Smooth muscle cell (in vitro differentiated cells): ENCODE measurements at regions not wholly inside any gene's neighbourhood (a gene's known extent, or its start where the extent isn't known, plus 50 kb on each side); places are given as distances from the start of the nearest gene placed in this dataset.

Source experiments
- DNase-seq: peaks from one replicate; lab custom pipeline; 2025; ENCODE audit not compliant: unreplicated experiment; lab: John Stamatoyannopoulos, UW
- H2AFZ ChIP-seq: fragments of 200-600 bp; sonication (generic); 2 replicates; pipeline ENCODE4 v1.6.0; 2016; ENCODE audit warnings: antibody characterized with exemption, low read depth, mild to moderate bottlenecking
- H3F3A ChIP-seq: fragments of 200-600 bp; sonication (generic); 2 replicates; pipeline ENCODE4 v1.6.0; 2017; ENCODE audit warnings: antibody characterized with exemption, low read depth
- H3K27ac ChIP-seq: fragments of 200-600 bp; sonication (generic); 2 replicates; pipeline ENCODE4 v1.5.1; 2016; ENCODE audit warnings: low read depth, mild to moderate bottlenecking
- H3K27me3 ChIP-seq: fragments of 200-600 bp; sonication (generic); 2 replicates; pipeline ENCODE4 v1.6.1; 2016; ENCODE audit warnings: low read depth, mild to moderate bottlenecking
- H3K36me3 ChIP-seq: fragments of 200-600 bp; sonication (generic); 2 replicates; pipeline ENCODE4 v1.5.1; 2016; ENCODE audit warnings: low read depth
- H3K4me1 ChIP-seq: fragments of 200-600 bp; sonication (generic); 2 replicates; pipeline ENCODE4 v1.5.1; 2016; ENCODE audit warnings: low read depth
- H3K4me2 ChIP-seq: fragments of 200-600 bp; sonication (generic); 2 replicates; pipeline ENCODE4 v1.6.0; 2016; ENCODE audit warnings: mild to moderate bottlenecking
- H3K4me3 ChIP-seq: fragments of 200-600 bp; sonication (generic); 2 replicates; pipeline ENCODE4 v1.5.1; 2016; ENCODE audit warnings: mild to moderate bottlenecking
- H3K79me2 ChIP-seq: fragments of 200-600 bp; sonication (generic); 2 replicates; pipeline ENCODE4 v1.6.0; 2016; ENCODE audit warnings: low read depth, mild to moderate bottlenecking
- H3K9ac ChIP-seq: fragments of 200-600 bp; sonication (generic); 2 replicates; pipeline ENCODE4 v1.6.0; 2016; ENCODE audit warnings: low read depth
- H3K9me3 ChIP-seq: fragments of 200-600 bp; sonication (generic); replicated peaks from 2 replicates; pipeline ENCODE4 v1.5.1; 2016; ENCODE audit warnings: low read depth
- H4K20me1 ChIP-seq: fragments of 200-600 bp; sonication (generic); 2 replicates; pipeline ENCODE4 v1.6.0; 2016; ENCODE audit warnings: low read depth
- WGBS: methylation state at CpG from one replicate; pipeline ENCODE4 v1.1.7; 2016; ENCODE audit warnings: low lambda C conversion rate; 5-methylcytosine and 5-hydroxymethylcytosine counted together
- TF ChIP-seq, protein P1 (sequence below): fragments of 200-600 bp; sonication (generic); IDR thresholded peaks from 2 replicates; pipeline ENCODE4 v1.5.1; 2017; ENCODE audit warnings: borderline replicate concordance, mild to moderate bottlenecking, antibody characterized with exemption; ENCODE audit not compliant: insufficient read depth, poor library complexity, severe bottlenecking

DNA sequence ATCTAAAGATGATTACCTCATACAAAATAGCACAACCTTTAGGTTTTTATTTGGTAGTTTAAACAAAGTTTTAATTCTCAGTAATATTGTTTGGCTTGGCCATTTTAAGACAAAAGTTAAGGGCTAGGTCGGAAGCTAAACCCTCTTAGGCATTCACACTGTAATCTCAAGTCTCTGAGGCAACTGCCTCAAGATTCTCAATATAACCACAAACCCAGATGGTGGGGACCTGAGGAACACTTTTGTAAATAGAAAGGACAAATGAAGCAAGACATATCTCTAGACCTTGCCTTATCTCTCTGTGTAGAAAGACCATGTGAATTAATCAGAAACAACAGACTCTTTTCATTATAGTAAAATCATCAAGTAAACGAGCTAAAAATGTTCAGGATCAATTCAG, 500.2 kb upstream of the CDH6 start:
- no peak overlapping the region for H3K4me3 ChIP-seq
- peak overlapping the region; percentile 43 for H2AFZ ChIP-seq
- H3K4me2 ChIP-seq = no peak overlapping the region
- no peaks in the 10 kb centered on the region for H4K20me1 ChIP-seq
- H3K27me3 ChIP-seq = no peaks in the 10 kb centered on the region
- no peaks in the 10 kb centered on the region for H3K4me1 ChIP-seq
- H3K36me3 ChIP-seq = no peaks in the 10 kb centered on the region
- no peak overlapping the region for H3K9ac ChIP-seq
- H3K9me3 ChIP-seq = no peaks in the 10 kb centered on the region
- 72% methylated on average over 2 of the region's 2 CpGs for WGBS
- no peak for DNase-seq
- H3F3A ChIP-seq = no peaks in the 10 kb centered on the region
- TF ChIP-seq, protein P1, sequence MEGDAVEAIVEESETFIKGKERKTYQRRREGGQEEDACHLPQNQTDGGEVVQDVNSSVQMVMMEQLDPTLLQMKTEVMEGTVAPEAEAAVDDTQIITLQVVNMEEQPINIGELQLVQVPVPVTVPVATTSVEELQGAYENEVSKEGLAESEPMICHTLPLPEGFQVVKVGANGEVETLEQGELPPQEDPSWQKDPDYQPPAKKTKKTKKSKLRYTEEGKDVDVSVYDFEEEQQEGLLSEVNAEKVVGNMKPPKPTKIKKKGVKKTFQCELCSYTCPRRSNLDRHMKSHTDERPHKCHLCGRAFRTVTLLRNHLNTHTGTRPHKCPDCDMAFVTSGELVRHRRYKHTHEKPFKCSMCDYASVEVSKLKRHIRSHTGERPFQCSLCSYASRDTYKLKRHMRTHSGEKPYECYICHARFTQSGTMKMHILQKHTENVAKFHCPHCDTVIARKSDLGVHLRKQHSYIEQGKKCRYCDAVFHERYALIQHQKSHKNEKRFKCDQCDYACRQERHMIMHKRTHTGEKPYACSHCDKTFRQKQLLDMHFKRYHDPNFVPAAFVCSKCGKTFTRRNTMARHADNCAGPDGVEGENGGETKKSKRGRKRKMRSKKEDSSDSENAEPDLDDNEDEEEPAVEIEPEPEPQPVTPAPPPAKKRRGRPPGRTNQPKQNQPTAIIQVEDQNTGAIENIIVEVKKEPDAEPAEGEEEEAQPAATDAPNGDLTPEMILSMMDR = no peak
- H3K27ac ChIP-seq = no peak overlapping the region
- no peaks in the 10 kb centered on the region for H3K79me2 ChIP-seq

GRCh38 chr5:30690931-30691330, 502.6 kb upstream of the CDH6 start:
- no peaks in the 10 kb centered on the region for H3F3A ChIP-seq
- DNase-seq = no peak
- no peaks in the 10 kb centered on the region for H3K36me3 ChIP-seq
- H3K4me1 ChIP-seq = no peaks in the 10 kb centered on the region
- no peaks in the 10 kb centered on the region for H3K27me3 ChIP-seq
- 89% methylated on average over 8 of the region's 8 CpGs for WGBS
- TF ChIP-seq, protein P1 = no peak
- no peaks in the 10 kb centered on the region for H4K20me1 ChIP-seq
- H3K4me2 ChIP-seq = no peak overlapping the region
- H3K9ac ChIP-seq = no peak overlapping the region
- H3K79me2 ChIP-seq = no peaks in the 10 kb centered on the region
- H3K4me3 ChIP-seq = no peak overlapping the region
- no peak overlapping the region for H3K27ac ChIP-seq
- no peaks in the 10 kb centered on the region for H3K9me3 ChIP-seq
- no peak overlapping the region for H2AFZ ChIP-seq

GRCh38 chr5:30687461-30687860, 506.0 kb upstream of the CDH6 start:
- H3K79me2 ChIP-seq = no peaks in the 10 kb centered on the region
- H3K9ac ChIP-seq = no peak overlapping the region
- no peak overlapping the region for H3K4me3 ChIP-seq
- H3K9me3 ChIP-seq = no peaks in the 10 kb centered on the region
- H3K4me2 ChIP-seq = no peak overlapping the region
- H3K27me3 ChIP-seq = no peaks in the 10 kb centered on the region
- WGBS = 87% methylated on average over 5 of the region's 5 CpGs
- TF ChIP-seq, protein P1 = no peak
- no peaks in the 10 kb centered on the region for H3K36me3 ChIP-seq
- no peak for DNase-seq
- H3K27ac ChIP-seq = no peak overlapping the region
- no peaks in the 10 kb centered on the region for H4K20me1 ChIP-seq
- H3F3A ChIP-seq = no peaks in the 10 kb centered on the region
- no peak overlapping the region for H2AFZ ChIP-seq
- no peaks in the 10 kb centered on the region for H3K4me1 ChIP-seq

- no peak for DNase-seq
- TF ChIP-seq, protein P1 = no peak
- no peak overlapping the region for H3K4me3 ChIP-seq
- H3K9me3 ChIP-seq = no peaks in the 10 kb centered on the region
- H3K36me3 ChIP-seq = no peaks in the 10 kb centered on the region
- no peaks in the 10 kb centered on the region for H3K4me1 ChIP-seq
- 77% methylated on average over 2 of the region's 2 CpGs for WGBS
- no peak overlapping the region for H3K27ac ChIP-seq
- H3K27me3 ChIP-seq = no peaks in the 10 kb centered on the region
- no peaks in the 10 kb centered on the region for H3F3A ChIP-seq
- H4K20me1 ChIP-seq = no peaks in the 10 kb centered on the region
- no peak overlapping the region for H2AFZ ChIP-seq
- H3K4me2 ChIP-seq = no peak overlapping the region
- H3K79me2 ChIP-seq = no peaks in the 10 kb centered on the region
- H3K9ac ChIP-seq = no peak overlapping the region
These were observed 507.0 kb upstream of the CDH6 start for GRCh38 chr5:30686530-30686929.
